ENCODE measurements at regions not wholly inside any gene's neighbourhood (a gene's known extent, or its start where the extent isn't known, plus 50 kb on each side); places are given as distances from the start of the nearest gene placed in this dataset.

DNA sequence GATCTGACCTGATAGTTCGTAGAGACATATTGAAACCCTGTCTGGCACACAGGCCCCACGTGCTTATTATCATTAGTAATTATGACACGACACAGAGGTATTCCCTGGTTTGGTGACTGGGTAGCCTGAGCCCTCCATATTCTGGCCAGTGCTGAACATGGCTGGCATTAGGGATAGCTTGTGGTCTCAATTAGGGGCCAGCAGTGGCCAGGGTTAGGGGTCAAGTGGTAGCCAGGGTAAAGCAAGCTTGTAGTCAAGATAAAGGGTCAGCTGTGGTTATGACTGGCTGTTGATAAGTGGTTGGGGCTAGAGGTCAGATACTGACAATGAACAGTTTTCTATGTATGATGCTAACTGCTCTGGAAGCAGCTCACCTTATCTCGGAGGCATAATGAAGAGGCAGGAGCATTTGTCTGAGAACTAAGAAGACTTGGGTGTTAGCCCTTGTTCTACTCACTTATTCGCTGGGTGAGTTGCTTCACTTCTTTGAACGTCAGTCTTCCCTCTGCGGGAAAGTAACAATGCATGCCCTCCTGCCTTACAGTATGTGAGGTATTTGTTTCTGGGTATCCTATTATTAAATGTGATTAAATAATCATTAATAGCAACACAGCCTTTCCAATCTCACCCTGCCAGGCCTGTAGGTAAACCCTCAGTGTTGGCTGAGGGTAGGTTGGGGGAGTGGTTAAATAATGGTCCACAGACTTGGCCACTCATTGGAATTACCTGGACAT, 66.7 kb downstream of the VEGFA start:
- DNase-seq (ENCODE audit: low read depth in 3 of 3, low spot score in 1 of 3), result no peak

Measured in stimulated activated CD4-positive, alpha-beta T cell treated with anti-CD3 and anti-CD28 coated beads, TNF-alpha, amount 100 ng/mL, for 1 hour (primary cell).